ENCODE measurements at regions not wholly inside any gene's neighbourhood (a gene's known extent, or its start where the extent isn't known, plus 50 kb on each side); places are given as distances from the start of the nearest gene placed in this dataset.

GRCh38 chr2:234250926-234251325 lies 200.4 kb downstream of the SPP2 start:
- TF ChIP-seq POLR2A (IDR thresholded peaks at IDR 0.05; ENCODE audit: insufficient read depth in 1 of 2, low read depth in 2 of 2, low read length in 2 of 2) (no peak), PRPF4 (IDR thresholded peaks at IDR 0.05; ENCODE audit: low read depth, low read length, poor library complexity, severe bottlenecking) (no peak), BCLAF1 (IDR thresholded peaks at IDR 0.05) (no peak), SRF (IDR thresholded peaks at IDR 0.05; ENCODE audit: low read depth, low read length) (no peak), ZBTB42 (CRISPR knock-in tag; IDR thresholded peaks at IDR 0.05) (no peak), SALL2 (CRISPR knock-in tag; IDR thresholded peaks at IDR 0.05) (no peak), ZBTB33 (CRISPR knock-in tag; IDR thresholded peaks at IDR 0.05) (no peak), ZNF549 (CRISPR knock-in tag; IDR thresholded peaks at IDR 0.05) (no peak), RAD51 (IDR thresholded peaks at IDR 0.05; ENCODE audit: borderline replicate concordance) (no peak)

Data from HepG2 (cell line).